Superior temporal gyrus (tissue), 1 donor: ENCODE measurements at regions not wholly inside any gene's neighbourhood (a gene's known extent, or its start where the extent isn't known, plus 50 kb on each side); places are given as distances from the start of the nearest gene placed in this dataset.

Experiments
- DNase-seq: peaks from one replicate; pipeline ENCODE4 v3.0.0-alpha.2; 2016; ENCODE audit errors: extremely low spot score

DNA sequence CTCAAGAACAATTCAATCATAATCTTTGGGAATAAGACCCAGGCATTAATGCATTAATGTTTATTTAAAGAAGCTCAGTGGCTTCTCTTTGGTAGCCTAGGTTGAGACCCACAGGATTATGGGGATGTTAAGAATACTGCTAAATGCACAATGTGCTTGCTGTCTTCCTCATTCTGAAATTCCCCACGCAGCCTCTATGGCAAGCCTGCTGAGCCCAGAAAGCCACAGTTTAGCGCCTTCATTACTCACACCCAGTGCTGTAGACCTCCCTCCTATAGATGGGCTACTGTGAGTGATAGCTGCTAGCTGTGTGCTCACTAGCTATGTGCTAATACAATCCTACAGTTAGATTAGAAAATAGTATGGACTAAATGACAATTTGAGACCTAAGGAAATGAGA is 90.6 kb downstream of the TNFSF13B start:
- no peak for DNase-seq

DNA sequence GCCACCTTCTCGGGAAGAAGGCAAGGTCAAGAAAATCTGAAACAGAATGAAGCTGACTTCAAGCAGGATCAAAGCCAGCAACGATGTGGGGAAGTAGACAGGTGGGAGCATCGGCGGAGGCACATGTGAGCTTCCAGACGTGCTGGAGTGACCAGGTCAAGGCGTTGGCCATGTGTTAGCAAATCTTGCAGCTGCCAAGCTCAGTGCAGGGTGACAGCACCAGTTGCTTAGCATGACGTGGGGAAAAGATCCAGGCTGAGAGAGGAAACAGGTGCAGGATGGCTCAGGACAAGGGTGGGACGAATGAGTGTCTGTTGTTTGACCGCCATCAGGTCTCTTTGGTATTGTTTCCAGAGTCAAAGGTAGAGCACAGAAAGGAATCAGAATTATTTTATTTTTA is 92.3 kb downstream of the TNFSF13B start:
- DNase-seq, result no peak

DNA sequence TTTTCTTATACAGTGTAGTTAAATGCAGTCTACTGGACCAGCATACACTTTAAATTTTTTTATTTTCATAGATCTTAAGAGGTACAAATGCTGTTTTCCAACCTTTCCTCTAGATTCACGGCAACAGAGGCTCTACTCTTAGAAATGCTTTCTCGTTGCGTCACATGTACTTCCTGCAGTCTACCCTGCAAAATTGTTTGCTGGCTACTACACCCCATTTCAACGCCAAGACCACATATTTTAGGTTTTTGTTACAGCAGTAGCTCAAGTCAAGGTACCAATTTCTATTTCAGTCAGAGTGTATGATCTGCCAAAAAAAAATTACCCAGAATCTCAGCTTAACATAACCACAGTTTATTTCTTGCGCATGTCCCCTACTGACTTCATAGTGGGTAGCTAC is 94.1 kb downstream of the TNFSF13B start:
- DNase-seq, result no peak

DNA sequence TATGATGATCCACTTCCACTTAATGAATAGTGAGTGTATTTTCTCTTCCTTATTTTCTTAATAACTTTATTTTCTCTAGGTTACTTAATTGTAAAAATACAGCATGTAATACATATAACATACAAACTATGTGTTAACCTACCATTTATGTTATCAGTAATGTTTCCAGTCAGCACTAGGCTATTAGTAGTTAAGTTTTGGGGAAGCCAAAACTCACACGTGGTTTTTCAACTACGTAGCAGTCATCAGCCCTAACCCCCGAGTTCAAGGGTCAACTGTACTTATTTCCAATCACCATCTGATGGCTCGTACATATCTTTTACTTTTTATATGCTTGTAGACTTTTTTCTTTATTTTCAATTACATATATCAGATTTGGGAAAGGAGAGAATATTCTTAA is 95.7 kb downstream of the TNFSF13B start:
- DNase-seq, result no peak

DNA sequence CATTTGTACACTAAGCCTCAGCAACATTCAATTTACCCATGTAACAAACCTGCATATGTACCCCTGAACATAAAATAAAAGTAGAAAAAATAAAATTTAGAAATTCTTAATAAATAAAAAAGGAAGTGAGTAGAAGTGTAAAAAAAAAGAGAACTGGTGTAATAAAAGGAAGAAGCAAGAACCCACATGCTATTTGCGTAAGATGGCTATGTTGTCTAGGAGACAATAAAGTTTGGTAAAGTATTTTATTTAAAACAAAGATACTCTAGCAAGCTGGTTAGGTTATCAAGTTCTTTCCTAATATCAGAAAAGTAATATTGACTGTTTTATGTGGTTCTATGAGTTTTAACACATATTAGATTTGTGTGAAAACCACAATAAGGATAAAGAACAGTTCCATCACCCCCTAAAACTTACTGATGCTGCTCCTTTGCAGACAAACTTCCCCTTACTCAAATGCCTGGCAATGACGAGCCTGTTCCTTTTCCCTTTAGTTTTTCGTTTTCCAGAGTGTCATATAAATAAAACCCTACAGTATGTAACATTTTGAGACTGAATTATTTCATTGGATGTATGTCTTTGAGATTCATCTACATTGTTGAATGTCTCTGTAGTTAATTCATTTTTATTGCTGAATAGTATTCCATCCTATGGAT is 98.9 kb downstream of the TNFSF13B start:
- no peak for DNase-seq

DNA sequence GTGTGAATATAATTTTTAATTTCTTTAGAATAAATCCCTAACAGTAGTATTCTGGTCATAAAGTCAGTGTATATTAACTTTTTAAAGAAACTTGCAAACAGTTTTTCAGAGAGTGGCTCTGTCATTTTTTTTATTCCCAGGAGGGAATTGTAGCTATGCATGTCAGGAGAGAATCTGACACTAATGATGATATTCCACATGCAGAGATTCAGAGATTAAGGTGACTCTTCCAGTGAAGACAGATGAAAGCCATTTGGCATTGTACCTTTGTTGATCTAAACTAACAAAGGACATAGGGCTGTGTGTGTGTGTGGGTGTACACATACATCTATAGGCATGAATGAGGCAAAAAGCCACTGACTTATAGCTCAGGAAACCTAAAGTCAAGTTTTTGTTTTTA is 99.9 kb downstream of the TNFSF13B start:
- DNase-seq, result no peak

DNA sequence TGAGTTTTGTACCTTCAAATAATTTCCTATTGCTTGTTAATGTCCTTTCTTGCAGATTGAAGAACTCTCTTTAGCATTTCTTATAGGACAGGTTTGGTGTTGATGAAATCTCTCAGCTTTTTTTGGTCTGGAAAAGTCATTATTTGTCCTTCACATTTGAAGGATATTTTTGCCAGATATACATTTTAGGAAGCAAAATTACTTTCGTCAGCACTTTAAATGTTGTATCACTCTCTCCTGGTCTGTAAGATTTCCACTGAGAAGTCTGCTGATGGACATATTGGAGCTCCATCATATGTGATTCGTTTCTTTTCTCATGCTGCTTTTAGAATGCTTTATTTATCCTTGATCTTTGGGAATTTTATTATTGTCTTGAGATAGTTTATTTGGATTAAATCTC is 105.5 kb downstream of the TNFSF13B start:
- no peak for DNase-seq

DNA sequence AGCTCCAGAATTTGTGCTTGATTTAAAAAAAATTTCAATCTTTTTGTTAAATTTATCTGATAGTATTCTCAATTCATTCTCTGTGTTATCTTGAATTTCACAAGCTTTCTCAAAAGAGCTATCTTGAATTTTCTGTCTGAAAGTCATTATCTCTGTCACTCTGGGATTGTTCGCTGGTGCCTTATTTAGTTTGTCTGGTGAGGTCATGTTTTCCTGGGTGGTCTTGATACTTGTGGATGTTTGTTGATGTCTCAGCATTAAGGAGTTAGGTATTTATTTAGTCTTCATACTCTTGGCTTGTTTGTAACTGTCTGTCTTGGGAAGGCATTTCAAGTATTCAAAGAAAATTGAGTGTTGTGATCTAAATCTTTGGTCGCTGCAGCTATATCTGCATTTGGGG is 106.3 kb downstream of the TNFSF13B start:
- no peak for DNase-seq

DNA sequence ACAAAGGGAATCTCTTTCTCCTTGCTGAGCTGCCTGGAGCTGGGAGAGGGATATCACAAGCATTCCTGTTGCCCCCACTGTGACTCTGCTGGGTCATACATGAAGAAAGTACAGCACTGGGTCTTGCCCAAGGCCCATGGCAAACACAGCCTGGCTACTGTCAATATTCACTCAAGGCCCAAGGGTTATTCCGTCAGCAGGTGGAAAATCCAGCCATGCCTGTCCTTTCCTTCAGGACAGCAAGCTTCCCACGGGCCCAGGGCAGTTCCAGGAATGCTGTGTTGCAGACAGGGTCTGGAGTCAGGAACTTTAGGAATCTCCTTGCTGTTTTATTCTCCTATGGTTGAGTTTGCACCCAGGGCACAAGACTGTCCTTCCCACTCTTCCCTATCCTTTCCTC is 106.8 kb downstream of the TNFSF13B start:
- DNase-seq, result no peak

DNA sequence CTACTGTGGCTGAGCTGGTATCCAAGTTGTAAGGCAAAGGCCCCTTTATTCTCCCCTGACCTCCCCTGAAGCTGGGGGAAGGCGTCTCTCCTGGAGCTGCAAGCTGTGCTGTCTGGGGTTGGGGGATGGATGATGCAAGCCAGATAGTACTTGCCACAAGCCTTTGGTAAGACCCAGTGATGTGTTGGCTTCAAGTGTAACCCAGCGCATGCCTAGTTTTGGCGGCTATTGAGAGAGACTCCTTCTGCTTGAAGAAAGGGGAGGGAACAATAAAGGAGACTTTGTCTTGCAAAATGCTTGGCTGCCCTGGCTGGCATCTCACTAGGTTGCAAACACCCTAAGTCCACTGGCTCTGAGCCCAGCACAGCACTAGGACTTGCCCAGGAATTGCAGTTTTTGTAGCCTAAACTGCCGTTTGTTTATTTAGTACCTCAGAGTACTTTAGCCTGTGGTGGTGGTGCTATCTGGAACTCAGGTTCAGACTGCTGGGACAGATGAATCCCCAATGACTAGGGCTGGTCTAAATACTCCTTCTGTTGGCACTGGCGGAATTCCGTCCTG is 108.2 kb downstream of the TNFSF13B start:
- no peak for DNase-seq

DNA sequence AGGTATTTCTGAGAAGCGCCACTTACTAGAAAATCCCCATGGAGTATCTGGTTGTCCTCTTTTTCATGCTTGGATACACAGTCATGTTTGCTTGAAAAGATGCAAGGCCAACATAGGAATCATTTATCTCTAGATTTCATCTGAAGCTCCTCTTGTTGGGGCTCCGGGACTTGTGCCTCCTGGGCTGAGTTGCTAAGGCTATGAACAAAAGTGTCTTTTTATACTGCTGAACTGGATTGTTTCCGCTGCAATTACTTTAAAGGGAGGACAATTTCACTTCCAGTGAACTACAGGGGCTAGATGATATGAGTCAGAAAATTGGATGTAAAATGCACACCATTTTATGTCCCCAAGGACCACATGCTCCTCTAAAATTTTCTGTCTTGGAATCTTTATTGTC is 114.1 kb downstream of the TNFSF13B start:
- DNase-seq, result no peak

DNA sequence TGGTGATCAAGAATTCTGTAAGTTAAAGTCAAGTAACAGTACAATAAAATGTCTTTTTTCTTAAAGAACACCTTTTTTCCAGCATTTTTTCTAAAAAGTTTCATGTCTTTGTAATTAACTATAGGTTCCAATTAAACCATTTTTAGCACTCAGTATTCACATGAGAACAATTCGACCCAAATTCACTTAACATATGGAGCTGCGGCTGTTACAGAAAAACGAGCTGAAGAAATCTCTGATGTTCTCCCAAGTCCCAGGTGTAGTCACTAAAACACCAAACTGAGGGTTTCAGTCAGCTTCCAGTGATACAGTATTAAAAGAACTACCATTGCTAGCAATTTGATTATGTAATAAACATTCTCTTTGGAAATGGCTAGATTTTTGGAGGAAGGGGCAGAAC is 117.6 kb downstream of the TNFSF13B start:
- peak; percentile 24 for DNase-seq

DNA sequence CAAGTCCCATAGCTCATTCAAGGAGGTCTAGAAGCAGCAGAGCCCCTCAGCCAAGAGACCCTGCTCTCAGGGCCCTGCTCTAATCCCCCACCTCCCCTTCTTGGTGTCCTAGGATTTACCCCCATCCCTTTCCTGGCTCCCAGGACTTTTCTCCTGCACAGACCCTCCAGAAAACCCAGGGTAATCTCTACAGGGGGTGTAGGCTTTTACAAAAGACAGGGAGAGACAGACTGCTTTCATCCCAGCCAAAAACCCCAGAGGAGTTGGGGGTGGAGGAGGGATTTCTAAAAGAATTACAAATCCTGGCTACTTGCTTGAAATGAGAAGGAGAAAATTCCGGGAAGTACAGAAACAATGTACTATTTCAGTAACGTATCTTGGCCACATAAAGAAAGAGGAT is 133.3 kb downstream of the TNFSF13B start:
- DNase-seq, result no peak

DNA sequence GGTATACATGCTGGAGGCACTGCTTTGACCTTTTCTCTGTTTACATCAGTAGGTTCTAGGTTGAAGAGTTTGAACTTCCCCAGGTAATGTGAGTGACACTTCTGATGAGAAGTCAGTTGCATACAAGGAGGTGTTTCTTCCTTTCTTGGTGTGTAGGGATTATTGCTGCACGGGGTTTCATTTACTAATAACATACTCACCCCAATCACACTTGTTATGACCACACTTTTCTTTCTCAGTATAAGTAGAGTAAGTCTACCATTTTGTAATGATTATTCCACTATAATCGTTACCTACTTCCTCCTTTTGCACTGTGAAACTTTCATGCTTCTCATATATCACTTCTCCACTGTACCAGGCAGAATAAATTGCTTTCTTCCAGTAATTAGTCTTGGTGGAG is 138.0 kb downstream of the TNFSF13B start:
- no peak for DNase-seq

DNA sequence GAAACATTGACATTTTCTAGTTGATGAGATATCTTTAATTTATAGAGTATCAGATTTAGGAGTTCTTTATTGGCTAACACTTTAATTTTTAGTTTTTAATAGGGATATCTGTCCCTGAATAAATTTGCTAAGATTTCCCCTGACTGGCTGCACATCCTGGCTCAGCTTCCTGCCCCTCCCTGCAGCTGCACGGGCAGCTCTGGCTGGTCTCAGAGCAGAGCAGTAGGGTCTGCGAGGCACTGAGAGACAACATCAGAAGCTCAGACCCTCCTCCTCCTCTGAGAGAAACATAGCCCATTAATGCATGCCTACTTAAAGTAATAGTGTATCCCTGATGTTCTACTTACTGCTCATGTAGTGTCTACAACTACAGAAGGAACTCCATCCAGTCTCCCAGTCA is 139.2 kb downstream of the TNFSF13B start:
- DNase-seq, result no peak

DNA sequence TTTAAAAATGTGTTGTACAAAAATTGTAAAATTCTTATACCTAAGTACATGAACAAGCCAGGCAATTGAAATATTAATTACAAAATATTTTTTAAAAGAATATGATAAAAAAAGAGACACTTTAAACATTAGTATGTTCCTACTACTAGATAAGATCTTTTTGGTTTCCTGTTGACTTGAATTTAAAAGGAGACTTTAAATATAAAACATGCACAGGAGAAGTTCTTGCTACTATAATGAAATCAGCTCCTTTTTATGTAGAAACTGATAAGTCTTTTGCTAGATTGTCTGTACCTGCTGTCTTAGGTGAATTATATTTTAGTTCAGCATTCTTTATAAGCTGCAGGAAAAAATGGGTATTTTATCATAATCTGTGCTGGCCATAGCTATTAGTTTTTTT is 140.2 kb downstream of the TNFSF13B start:
- no peak for DNase-seq

DNA sequence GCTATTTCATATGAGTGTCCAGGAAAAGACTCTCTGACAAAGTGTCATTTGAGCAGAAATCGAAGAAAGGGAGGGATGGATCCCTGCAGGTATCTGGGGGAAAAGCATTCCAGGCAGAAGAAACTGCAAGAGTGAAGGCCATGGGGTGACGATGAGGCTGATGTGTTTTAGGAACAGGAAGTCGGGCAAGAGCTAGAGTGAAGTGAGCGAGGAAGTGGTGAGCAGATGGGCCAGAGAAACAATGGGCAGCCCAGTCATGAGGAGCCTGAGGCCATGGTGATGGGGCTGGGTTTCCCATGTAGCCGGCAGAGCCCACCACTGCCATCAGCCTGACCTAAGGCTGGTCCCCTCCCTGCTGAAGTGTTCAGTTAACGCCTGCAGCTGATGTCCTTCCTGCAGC is 150.2 kb downstream of the TNFSF13B start:
- no peak for DNase-seq

DNA sequence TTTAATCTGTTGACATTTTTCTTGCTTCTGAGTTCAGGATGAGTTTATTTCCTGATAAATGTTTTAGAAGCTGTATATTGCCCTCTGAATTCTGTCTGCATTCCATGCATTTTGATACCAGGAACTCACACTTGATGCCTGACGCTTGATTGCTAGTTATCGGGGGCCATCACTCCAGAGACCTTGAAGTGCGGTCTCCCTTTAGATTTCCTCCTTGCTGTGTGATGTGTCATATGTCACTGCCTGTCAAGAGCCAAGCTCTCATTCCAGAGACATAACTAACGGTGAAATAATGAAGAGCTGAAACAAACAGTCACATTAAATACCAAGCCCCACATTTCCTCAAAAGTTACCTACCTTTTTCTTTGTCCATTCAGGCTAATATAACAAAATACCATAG is 155.5 kb downstream of the TNFSF13B start:
- DNase-seq, result no peak

DNA sequence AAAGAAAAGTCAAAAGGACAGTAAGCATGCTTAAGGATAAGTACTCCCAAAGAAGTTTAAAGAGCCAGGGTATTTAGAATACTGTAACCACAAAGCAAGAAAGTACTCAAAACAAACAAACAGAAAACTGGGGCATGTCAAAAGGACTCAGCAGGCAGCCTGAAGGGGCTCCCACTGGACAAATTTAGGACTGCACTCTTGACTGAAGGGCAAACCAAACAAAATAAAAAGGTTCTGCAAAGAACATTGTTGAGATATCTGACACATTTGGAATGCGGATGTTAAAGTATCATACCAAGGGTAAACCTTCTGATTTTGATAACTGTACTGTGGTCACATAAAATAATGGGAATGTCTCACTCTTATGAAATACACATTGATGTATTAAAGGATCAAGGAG is 157.4 kb downstream of the TNFSF13B start:
- no peak for DNase-seq

DNA sequence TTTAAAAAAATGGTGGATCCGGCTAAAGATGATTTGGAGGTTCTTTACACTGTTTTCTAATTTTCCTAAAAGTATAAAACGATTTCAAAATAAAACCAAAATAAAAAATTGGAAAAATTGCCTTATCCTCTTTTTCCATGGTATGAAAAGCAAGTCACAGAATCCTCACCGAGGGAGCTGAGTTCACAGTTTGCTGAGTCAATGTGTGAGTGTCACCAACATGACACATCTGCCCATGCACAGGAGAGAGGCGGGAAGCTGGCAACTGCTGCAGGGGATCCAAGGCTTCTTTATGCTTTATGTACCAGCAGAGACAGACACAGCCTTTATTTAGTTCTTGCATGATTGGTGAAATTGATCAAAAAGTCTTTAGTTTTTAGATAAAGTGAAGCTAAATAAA is 157.8 kb downstream of the TNFSF13B start:
- DNase-seq, result no peak

DNA sequence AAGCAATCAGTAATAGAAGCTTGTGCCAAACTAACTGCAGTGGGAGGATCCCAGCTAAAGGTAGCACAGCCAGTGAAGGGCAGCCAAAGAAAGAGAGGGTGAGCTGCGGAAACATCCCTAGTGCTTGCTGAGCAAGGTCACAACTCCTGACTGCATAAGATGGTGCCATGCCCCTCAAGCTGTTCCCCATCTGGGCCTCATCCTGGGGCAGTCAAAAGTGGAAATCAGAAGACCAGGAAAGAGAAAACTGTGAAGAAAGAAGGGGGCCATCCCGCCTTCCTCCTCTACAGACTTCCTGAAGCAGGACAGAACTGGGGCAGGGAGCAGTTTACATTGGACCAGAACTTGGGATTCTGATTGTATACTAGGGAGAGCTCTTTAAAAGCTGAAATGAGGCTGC is 159.2 kb downstream of the TNFSF13B start:
- DNase-seq, result no peak

DNA sequence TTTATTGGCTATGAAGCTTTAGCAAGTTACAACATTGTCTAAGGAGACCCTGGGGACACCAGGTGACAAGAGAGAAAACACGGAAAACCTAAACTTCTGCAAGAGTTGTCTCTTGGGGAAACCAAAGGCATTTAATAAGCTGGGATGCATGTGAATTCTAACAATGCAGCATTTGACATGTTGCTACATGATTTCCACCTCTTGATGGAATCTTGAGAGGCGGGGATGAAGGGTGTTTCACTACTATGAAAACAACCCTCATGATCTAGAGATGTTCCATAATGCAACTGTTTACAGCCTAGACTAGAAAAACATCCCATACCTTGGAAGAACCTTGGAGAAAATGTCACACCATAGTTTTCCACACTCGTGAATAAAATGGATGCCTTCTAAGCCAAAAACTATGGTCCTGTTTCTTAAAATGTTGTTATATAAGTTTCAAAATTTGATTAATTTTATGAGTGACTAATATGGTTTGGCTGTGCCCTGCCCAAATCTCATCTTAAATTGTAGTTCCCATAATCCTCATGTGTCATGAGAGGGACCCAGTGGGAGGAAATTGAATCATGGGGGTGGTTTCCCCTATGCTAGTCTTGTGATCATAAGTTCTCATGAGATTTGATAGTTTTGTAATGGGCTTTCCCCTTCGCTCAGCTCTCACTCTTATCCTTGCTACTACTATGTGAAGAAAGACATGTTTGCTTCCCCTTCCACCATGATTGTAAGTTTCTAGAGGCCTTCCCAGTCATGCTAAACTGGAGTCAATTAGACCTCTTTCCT is 164.6 kb downstream of the TNFSF13B start:
- no peak for DNase-seq

DNA sequence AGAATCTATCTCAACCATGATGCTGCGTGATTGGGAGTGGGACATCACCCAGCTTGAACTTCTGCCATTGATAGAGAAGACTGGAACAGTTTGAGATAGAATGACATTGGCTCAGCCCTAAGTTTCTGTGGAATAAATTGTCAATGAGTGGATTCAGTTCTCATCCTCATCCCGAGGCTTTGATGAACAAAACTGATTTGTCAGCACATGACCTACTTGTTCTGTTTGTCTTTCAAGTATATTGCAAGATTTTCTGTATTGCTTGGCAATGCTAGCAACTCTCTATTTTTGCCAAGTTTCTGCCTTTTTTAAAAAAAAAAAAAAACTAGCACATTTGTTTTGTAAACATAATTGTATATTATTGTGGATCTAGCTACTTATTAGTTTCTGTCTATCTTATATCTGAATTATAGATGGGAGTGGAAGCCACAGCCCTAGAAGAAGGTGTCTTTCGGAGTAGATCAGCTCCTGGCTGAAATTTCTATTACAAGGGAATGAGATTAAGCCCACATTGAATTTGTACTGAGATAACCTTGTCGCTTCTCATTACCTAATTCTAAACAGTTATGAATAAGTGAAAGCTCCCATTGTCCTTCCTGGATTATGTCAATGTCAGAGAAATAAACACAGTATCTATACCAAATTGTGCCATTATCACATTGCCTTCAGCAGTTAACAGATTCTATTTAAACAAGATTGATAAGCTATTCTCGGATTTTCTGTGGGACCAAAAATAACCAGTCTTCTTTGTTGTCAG is 166.1 kb downstream of the TNFSF13B start:
- no peak for DNase-seq
